ENCODE measurements at regions not wholly inside any gene's neighbourhood (a gene's known extent, or its start where the extent isn't known, plus 50 kb on each side); places are given as distances from the start of the nearest gene placed in this dataset.

- Histone ChIP-seq H3K27ac (no peak overlapping the region), H3K4me3 (no peak overlapping the region), H3K4me1 (replicated peaks in 1 of 2) (peaks cover 9 to 13% of the 10 kb centered on the region in 2 donors)
- peak in 1 of 8 experiments; percentile 28 for ATAC-seq (replicated peaks in 6 of 8)
- WGBS, 10 experiments = 21 to 93% (median 81%) methylated on average over 4 to 6 of the region's 7 CpGs; no CpG with 5 or more reads in 6 of the 10 experiments
- in situ Hi-C loops (cut with MboI; ENCODE audit: low pct_unique_long_range_greater_than_20kb in 2 of 9, low sequenced_read_pairs in 9 of 9, unreplicated experiment in 9 of 9) = no loop called here
These were observed 593.4 kb downstream of the QKI start for GRCh38 chr6:164007881-164008280.

DNA sequence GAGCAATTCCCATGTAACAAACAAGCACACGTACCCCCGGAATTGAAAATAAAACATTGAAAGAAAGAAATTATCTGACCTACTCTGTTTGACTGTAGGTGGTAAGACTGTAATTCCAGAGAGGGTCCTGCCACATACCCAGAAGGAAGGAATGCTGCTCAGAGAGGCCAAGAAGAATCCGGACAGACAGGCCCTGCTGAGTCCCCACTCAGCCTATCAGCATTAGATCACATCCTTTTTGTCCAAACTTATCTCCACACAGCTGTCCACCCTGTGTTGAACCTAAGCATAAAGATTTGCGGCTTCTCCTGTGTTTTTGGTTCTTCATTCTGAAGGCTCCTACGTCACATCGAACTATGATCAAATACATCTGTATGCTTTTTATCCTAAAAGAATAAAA is 591.9 kb downstream of the QKI start:
- ATAC-seq (replicated peaks in 6 of 8) = no peak
- H3K4me1 ChIP-seq (replicated peaks in 1 of 2) = peaks cover 9 to 13% of the 10 kb centered on the region in 2 donors
- no peak overlapping the region for H3K27ac ChIP-seq
- in situ Hi-C loops (cut with MboI; ENCODE audit: low pct_unique_long_range_greater_than_20kb in 2 of 9, low sequenced_read_pairs in 9 of 9, unreplicated experiment in 9 of 9) = no loop called here
- 49 to 100% (median 95%) methylated on average over 1 to 6 of the region's 6 CpGs; no CpG with 5 or more reads in 1 of the 10 experiments for WGBS, 10 experiments
- no peak overlapping the region for H3K4me3 ChIP-seq

- H3K4me1 ChIP-seq (replicated peaks in 1 of 2) = peaks cover under 1 to 1% of the 10 kb centered on the region in 2 donors
- 10 to 100% (median 47%) methylated on average over 1 to 4 of the region's 4 CpGs; no CpG with 5 or more reads in 3 of the 10 experiments for WGBS, 10 experiments
- peak in 2 of 8 experiments; percentile 49 to 65 for ATAC-seq (replicated peaks in 6 of 8)
- no peak overlapping the region for H3K27ac ChIP-seq
- in situ Hi-C loops (cut with MboI; ENCODE audit: low pct_unique_long_range_greater_than_20kb in 2 of 9, low sequenced_read_pairs in 9 of 9, unreplicated experiment in 9 of 9) = no loop called here
- no peak overlapping the region for H3K4me3 ChIP-seq
These were observed 590.6 kb downstream of the QKI start for GRCh38 chr6:164005004-164005711.

GRCh38 chr6:164000276-164000675 is 585.8 kb downstream of the QKI start:
- Histone ChIP-seq H3K4me1 (replicated peaks in 1 of 2) (peaks cover 0 to 7% of the 10 kb centered on the region in 2 donors), H3K27ac (no peak overlapping the region), H3K4me3 (no peak overlapping the region)
- 32 to 100% (median 92%) methylated on average over 2 to 4 of the region's 4 CpGs for WGBS, 10 experiments
- no peak for ATAC-seq (replicated peaks in 6 of 8)
- in situ Hi-C loops (cut with MboI; ENCODE audit: low pct_unique_long_range_greater_than_20kb in 2 of 9, low sequenced_read_pairs in 9 of 9, unreplicated experiment in 9 of 9) = no loop called here

GRCh38 chr6:163999475-164000125 is 585.1 kb downstream of the QKI start:
- in situ Hi-C loops (cut with MboI; ENCODE audit: low pct_unique_long_range_greater_than_20kb in 2 of 9, low sequenced_read_pairs in 9 of 9, unreplicated experiment in 9 of 9) = no loop called here
- peaks cover 0 to 7% of the 10 kb centered on the region in 2 donors for H3K4me1 ChIP-seq (replicated peaks in 1 of 2)
- WGBS, 10 experiments = 5 to 93% (median 82%) methylated on average over 5 to 10 of the region's 10 CpGs; no CpG with 5 or more reads in 1 of the 10 experiments
- ATAC-seq (replicated peaks in 6 of 8) = peak in 3 of 8 experiments; percentile 23 to 54 (median 32)
- no peak overlapping the region for H3K27ac ChIP-seq
- H3K4me3 ChIP-seq = no peak overlapping the region

DNA sequence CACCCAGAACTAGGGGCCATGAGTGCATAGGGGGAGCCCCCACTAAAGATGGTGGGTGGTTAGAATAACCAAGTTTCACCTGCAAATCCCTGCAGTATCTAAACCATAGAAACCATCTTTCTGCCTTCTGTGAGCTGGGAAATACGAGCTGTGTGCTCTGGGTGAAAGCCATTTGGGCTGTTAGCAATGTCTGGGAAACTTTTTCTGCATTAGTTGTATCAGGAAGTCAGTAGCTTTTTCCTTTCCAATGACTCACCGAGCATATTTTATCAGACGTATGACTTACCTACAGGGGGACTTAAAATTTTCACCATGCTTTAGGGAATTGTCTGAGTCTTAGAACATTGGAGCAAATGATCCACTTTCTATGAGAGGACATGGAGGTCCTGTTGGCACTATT is 584.0 kb downstream of the QKI start:
- WGBS, 10 experiments = 49 to 100% (median 94%) methylated on average over 1 to 3 of the region's 3 CpGs; no CpG with 5 or more reads in 4 of the 10 experiments
- Histone ChIP-seq H3K27ac (no peak overlapping the region), H3K4me3 (no peak overlapping the region), H3K4me1 (replicated peaks in 1 of 2) (peaks cover 0 to 7% of the 10 kb centered on the region in 2 donors)
- ATAC-seq (replicated peaks in 6 of 8) = no peak
- in situ Hi-C loops (cut with MboI; ENCODE audit: low pct_unique_long_range_greater_than_20kb in 2 of 9, low sequenced_read_pairs in 9 of 9, unreplicated experiment in 9 of 9) = no loop called here

DNA sequence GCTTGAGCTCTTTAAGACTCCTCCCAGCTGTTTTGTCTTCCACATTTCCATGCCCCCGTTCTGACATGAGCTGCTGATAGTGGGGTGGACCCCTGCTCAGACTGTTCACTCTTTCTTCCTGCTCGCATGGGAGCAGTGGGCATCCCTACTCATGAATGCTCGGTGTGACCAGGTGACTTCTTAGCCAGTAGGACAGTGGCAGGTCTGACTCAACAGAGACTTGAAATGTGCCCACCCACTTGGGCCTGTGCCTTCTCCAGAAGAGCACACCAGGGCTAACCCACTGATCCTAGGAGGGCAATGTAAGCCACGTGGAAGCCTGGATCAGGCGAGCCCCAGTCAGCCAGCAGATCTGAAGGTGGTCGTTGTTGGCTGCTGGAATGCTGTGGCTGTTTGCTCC is 582.0 kb downstream of the QKI start:
- Histone ChIP-seq H3K4me1 (replicated peaks in 1 of 2) (peaks cover 0 to 7% of the 10 kb centered on the region in 2 donors), H3K4me3 (no peak overlapping the region), H3K27ac (no peak overlapping the region)
- WGBS, 10 experiments = 16 to 100% (median 71%) methylated on average over 1 to 6 of the region's 6 CpGs; no CpG with 5 or more reads in 2 of the 10 experiments
- ATAC-seq (replicated peaks in 6 of 8) = no peak
- in situ Hi-C loops (cut with MboI; ENCODE audit: low pct_unique_long_range_greater_than_20kb in 2 of 9, low sequenced_read_pairs in 9 of 9, unreplicated experiment in 9 of 9) = no loop called here

GRCh38 chr6:163994566-163994965 is 580.0 kb downstream of the QKI start:
- ATAC-seq (replicated peaks in 6 of 8) = no peak
- H3K4me3 ChIP-seq = no peak overlapping the region
- no peak overlapping the region for H3K27ac ChIP-seq
- in situ Hi-C loops (cut with MboI; ENCODE audit: low pct_unique_long_range_greater_than_20kb in 2 of 9, low sequenced_read_pairs in 9 of 9, unreplicated experiment in 9 of 9) = no loop called here
- peaks cover 0 to 1% of the 10 kb centered on the region in 2 donors for H3K4me1 ChIP-seq (replicated peaks in 1 of 2)
- WGBS, 10 experiments = 22 to 100% (median 79%) methylated on average over 1 to 5 of the region's 5 CpGs; no CpG with 5 or more reads in 2 of the 10 experiments

GRCh38 chr6:163992701-163993100 is 578.2 kb downstream of the QKI start:
- Histone ChIP-seq H3K4me1 (replicated peaks in 1 of 2) (no peaks in the 10 kb centered on the region), H3K4me3 (no peak overlapping the region), H3K27ac (no peak overlapping the region)
- WGBS, 10 experiments = 34 to 100% (median 93%) methylated on average over 1 to 6 of the region's 6 CpGs; no CpG with 5 or more reads in 1 of the 10 experiments
- in situ Hi-C loops (cut with MboI; ENCODE audit: low pct_unique_long_range_greater_than_20kb in 2 of 9, low sequenced_read_pairs in 9 of 9, unreplicated experiment in 9 of 9) = no loop called here
- peak in 2 of 8 experiments; percentile 43 to 45 for ATAC-seq (replicated peaks in 6 of 8)

- Histone ChIP-seq H3K4me3 (no peak overlapping the region), H3K27ac (no peak overlapping the region), H3K4me1 (replicated peaks in 1 of 2) (no peaks in the 10 kb centered on the region)
- peak in 3 of 8 experiments; percentile 44 to 98 (median 67) for ATAC-seq (replicated peaks in 6 of 8)
- in situ Hi-C loops (cut with MboI; ENCODE audit: low pct_unique_long_range_greater_than_20kb in 2 of 9, low sequenced_read_pairs in 9 of 9, unreplicated experiment in 9 of 9) = no loop called here
These were observed 577.5 kb downstream of the QKI start for GRCh38 chr6:163992056-163992455.

DNA sequence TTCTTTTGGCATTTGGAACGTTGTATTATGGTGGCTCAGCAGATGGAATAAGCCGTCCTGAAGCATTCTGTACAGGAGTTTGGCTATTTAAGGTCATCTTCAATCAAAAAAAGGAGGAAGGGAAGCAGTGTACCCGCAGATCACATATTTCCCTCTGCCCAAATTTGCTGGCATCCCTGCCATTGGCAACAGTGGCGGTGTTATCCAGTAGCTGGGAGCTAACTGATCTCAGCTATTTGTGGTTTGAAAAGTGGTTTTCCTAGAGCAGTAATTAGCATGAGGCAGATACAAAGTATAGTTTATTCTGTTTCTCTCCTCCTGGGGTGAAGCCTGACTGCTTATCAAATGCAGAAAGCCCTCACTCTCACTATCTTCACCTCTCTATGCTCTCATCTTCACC is 576.8 kb downstream of the QKI start:
- Histone ChIP-seq H3K4me1 (replicated peaks in 1 of 2) (no peaks in the 10 kb centered on the region), H3K27ac (no peak overlapping the region), H3K4me3 (no peak overlapping the region)
- in situ Hi-C loops (cut with MboI; ENCODE audit: low pct_unique_long_range_greater_than_20kb in 2 of 9, low sequenced_read_pairs in 9 of 9, unreplicated experiment in 9 of 9) = no loop called here
- peak in 1 of 8 experiments; percentile 4 for ATAC-seq (replicated peaks in 6 of 8)
- WGBS, 10 experiments = 7 to 100% (median 83%) methylated on average over 1 to 4 of the region's 4 CpGs

- peaks cover 14 to 20% of the 10 kb centered on the region in 2 donors for H3K4me1 ChIP-seq (replicated peaks in 1 of 2)
- peak in 1 of 8 experiments; percentile 15 for ATAC-seq (replicated peaks in 6 of 8)
- WGBS, 10 experiments = 0 to 100% (median 92%) methylated on average over 1 to 4 of the region's 5 CpGs; no CpG with 5 or more reads in 5 of the 10 experiments
- H3K27ac ChIP-seq = no peak overlapping the region
- H3K4me3 ChIP-seq = no peak overlapping the region
- in situ Hi-C loops (cut with MboI; ENCODE audit: low pct_unique_long_range_greater_than_20kb in 2 of 9, low sequenced_read_pairs in 9 of 9, unreplicated experiment in 9 of 9) = no loop called here
These were observed 571.8 kb downstream of the QKI start for GRCh38 chr6:163986313-163986712.

GRCh38 chr6:163985710-163986109 is 571.2 kb downstream of the QKI start:
- Histone ChIP-seq H3K4me3 (no peak overlapping the region), H3K27ac (no peak overlapping the region), H3K4me1 (replicated peaks in 1 of 2) (peaks cover 14 to 20% of the 10 kb centered on the region in 2 donors)
- WGBS, 10 experiments = 0 to 100% (median 80%) methylated on average over 1 to 11 of the region's 11 CpGs; no CpG with 5 or more reads in 1 of the 10 experiments
- in situ Hi-C loops (cut with MboI; ENCODE audit: low pct_unique_long_range_greater_than_20kb in 2 of 9, low sequenced_read_pairs in 9 of 9, unreplicated experiment in 9 of 9) = no loop called here
- ATAC-seq (replicated peaks in 6 of 8) = peak in 2 of 8 experiments; percentile 8 to 31
